IMR-90 (cell line): ENCODE measurements at regions not wholly inside any gene's neighbourhood (a gene's known extent, or its start where the extent isn't known, plus 50 kb on each side); places are given as distances from the start of the nearest gene placed in this dataset.

ENCODE experiments used
- ATAC-seq: fragments of 200-7000 bp; cut with Tn5 transposase; 2 replicates; pipeline ENCODE4 v1.9.1; 2020; ENCODE audit warnings: low read depth, mild to moderate bottlenecking, moderate library complexity
- BruUV-seq: library from RNA; stranded (reverse); fragments of 400-500 nt; replicated peaks from 2 replicates; lab custom pipeline; 2021; lab: Mats Ljungman, UMichigan
- CTCF ChIA-PET: fragments of 300-600 bp; formaldehyde crosslinking; extraction: SDS; loops from one replicate; lab custom pipeline; 2021; ENCODE audit warnings: antibody characterized with exemption; lab: Yijun Ruan, JAX
- POLR2A ChIA-PET: fragments of 300-600 bp; sonication (Branson Sonifier 250); formaldehyde crosslinking; loops from one replicate; lab custom pipeline; 2022; ENCODE audit warnings: antibody characterized with exemption; ENCODE audit not compliant: unreplicated experiment; lab: Charles Lee
- DNase-seq: peaks from one replicate; pipeline ENCODE4 v3.0.0; 2013
- H2AFZ ChIP-seq: replicated peaks from 2 replicates; pipeline ENCODE3; 2013; ENCODE audit warnings: low read length, mild to moderate bottlenecking; ENCODE audit not compliant: poor library complexity
- H2AK5ac ChIP-seq: 2 replicates; pipeline ENCODE4 v1.6.1; 2013; ENCODE audit warnings: low read depth, low read length, inconsistent platforms
- H2AK9ac ChIP-seq: replicated peaks from 2 replicates; pipeline ENCODE3; 2013; ENCODE audit warnings: mild to moderate bottlenecking, low read depth, low read length, moderate library complexity; ENCODE audit not compliant: poor library complexity
- H2BK120ac ChIP-seq: 2 replicates; pipeline ENCODE4 v1.6.1; 2013; ENCODE audit warnings: low read depth, low read length, inconsistent platforms
- H2BK15ac ChIP-seq: 3 replicates; pipeline ENCODE4 v1.6.1; 2013; ENCODE audit warnings: low read depth, low read length, inconsistent platforms
- H2BK20ac ChIP-seq: 2 replicates; pipeline ENCODE4 v1.6.1; 2013; ENCODE audit warnings: low read depth, mild to moderate bottlenecking, inconsistent platforms, low read length, moderate library complexity
- H2BK5ac ChIP-seq: 2 replicates; pipeline ENCODE4 v1.6.1; 2013; ENCODE audit warnings: mild to moderate bottlenecking, low read depth, low read length, inconsistent platforms; ENCODE audit not compliant: poor library complexity, severe bottlenecking
- H3K14ac ChIP-seq: replicated peaks from 2 replicates; pipeline ENCODE4 v1.6.1; 2013; ENCODE audit warnings: low read depth, low read length, inconsistent platforms
- H3K18ac ChIP-seq: 2 replicates; pipeline ENCODE4 v1.6.1; 2013; ENCODE audit warnings: low read depth, low read length, control low read depth
- H3K23ac ChIP-seq: 2 replicates; pipeline ENCODE4 v1.6.1; 2013; ENCODE audit warnings: low read depth, low read length, inconsistent platforms
- H3K27ac ChIP-seq: 2 replicates; pipeline ENCODE4 v1.5.1; 2013; ENCODE audit warnings: mild to moderate bottlenecking, control low read depth, low read length; ENCODE audit not compliant: insufficient read depth
- H3K27me3 ChIP-seq: 2 replicates; pipeline ENCODE4 v1.6.1; 2013; ENCODE audit warnings: low read length; ENCODE audit not compliant: control insufficient read depth, insufficient read depth
- H3K36me3 ChIP-seq: 2 replicates; pipeline ENCODE4 v1.6.1; 2013; ENCODE audit warnings: low read length, mixed read lengths; ENCODE audit not compliant: control insufficient read depth, insufficient read depth
- H3K4ac ChIP-seq: 2 replicates; pipeline ENCODE4 v1.6.1; 2013; ENCODE audit warnings: low read depth, low read length, inconsistent platforms
- H3K4me1 ChIP-seq: 2 replicates; pipeline ENCODE4 v1.6.1; 2013; ENCODE audit warnings: low read length, mixed read lengths; ENCODE audit not compliant: control insufficient read depth, insufficient read depth
- H3K4me2 ChIP-seq: 2 replicates; pipeline ENCODE4 v1.6.1; 2013; ENCODE audit warnings: low read depth, mild to moderate bottlenecking, control low read depth, low read length, moderate library complexity
- H3K4me3 ChIP-seq: 2 replicates; pipeline ENCODE4 v1.5.1; 2013; ENCODE audit warnings: low read depth, mild to moderate bottlenecking, control low read depth, low read length, moderate library complexity; ENCODE audit not compliant: insufficient read depth
- H3K56ac ChIP-seq: 2 replicates; pipeline ENCODE4 v1.6.1; 2013; ENCODE audit warnings: low read length, inconsistent platforms; ENCODE audit not compliant: insufficient read depth; ENCODE audit errors: extremely low read depth
- H3K79me1 ChIP-seq, 2 experiments: 2 replicates each; pipeline ENCODE4 v1.6.1; 2013; ENCODE audit warnings: low read length in 2 of 2, inconsistent platforms in 1 of 2, low read depth in 1 of 2
- H3K9ac ChIP-seq: 2 replicates; pipeline ENCODE4 v1.6.1; 2013; ENCODE audit warnings: low read depth, low read length, control low read depth
- H3K9me1 ChIP-seq: 2 replicates; pipeline ENCODE4 v1.6.1; 2013; ENCODE audit warnings: low read length, inconsistent platforms; ENCODE audit not compliant: insufficient read depth
- H3K9me3 ChIP-seq: 2 replicates; pipeline ENCODE4 v1.6.1; 2013; ENCODE audit warnings: low read length; ENCODE audit not compliant: control insufficient read depth, insufficient read depth
- H4K20me1 ChIP-seq: 2 replicates; pipeline ENCODE4 v1.6.1; 2013; ENCODE audit warnings: low read length, inconsistent platforms; ENCODE audit not compliant: insufficient read depth
- H4K5ac ChIP-seq: 2 replicates; pipeline ENCODE4 v1.6.1; 2013; ENCODE audit warnings: mild to moderate bottlenecking, low read depth, low read length, control low read depth
- H4K8ac ChIP-seq, 2 experiments: 2 replicates each; pipeline ENCODE4 v1.6.1; 2013; ENCODE audit warnings: low read depth in 2 of 2, low read length in 2 of 2, control low read depth in 1 of 2, inconsistent platforms in 1 of 2
- H4K91ac ChIP-seq: 2 replicates; pipeline ENCODE4 v1.6.1; 2013; ENCODE audit warnings: low read depth, low read length, inconsistent platforms; ENCODE audit not compliant: insufficient read depth
- BHLHE40 ChIP-seq: fragments of 150-350 bp; IDR thresholded peaks from 2 replicates; pipeline ENCODE4 v1.6.1; 2016; ENCODE audit warnings: mild to moderate bottlenecking, low read depth, low read length
- CEBPB ChIP-seq: IDR thresholded peaks from 2 replicates; pipeline ENCODE4 v1.6.1; 2012; ENCODE audit warnings: low read depth, low read length, improper control_type of control experiment
- MAFK ChIP-seq: IDR thresholded peaks from 2 replicates; pipeline ENCODE4 v1.6.1; 2012; ENCODE audit warnings: low read depth, low read length, improper control_type of control experiment
- MAZ ChIP-seq: IDR thresholded peaks from 2 replicates; pipeline ENCODE4 v1.6.1; 2012; ENCODE audit warnings: low read depth, mild to moderate bottlenecking, low read length, improper control_type of control experiment, moderate library complexity, borderline replicate concordance
- MXI1 ChIP-seq: IDR thresholded peaks from 2 replicates; pipeline ENCODE4 v1.6.1; 2012; ENCODE audit warnings: low read depth, mild to moderate bottlenecking, low read length, moderate library complexity, borderline replicate concordance
- NFE2L2 ChIP-seq: fragments of 150-350 bp; IDR thresholded peaks from 2 replicates; pipeline ENCODE4 v1.6.1; 2016; ENCODE audit warnings: low read depth, mild to moderate bottlenecking, low read length
- RAD21 ChIP-seq: IDR thresholded peaks from 2 replicates; pipeline ENCODE4 v1.6.1; 2012; ENCODE audit warnings: low read length, improper control_type of control experiment
- RFX5 ChIP-seq: IDR thresholded peaks from 2 replicates; pipeline ENCODE4 v1.8.0; 2012; ENCODE audit warnings: low read depth, mild to moderate bottlenecking, low read length, moderate library complexity
- SMC3 ChIP-seq: fragments of 150-350 bp; IDR thresholded peaks from 2 replicates; pipeline ENCODE4 v1.6.1; 2016; ENCODE audit warnings: low read depth, mild to moderate bottlenecking, antibody characterized with exemption, low read length, moderate library complexity
- WGBS, 2 experiments: methylation state at CpG; one replicate each; pipeline versions ENCODE4 v1.1.5 to v1.1.7; 2013; ENCODE audit warnings: missing lambda C conversion rate in 2 of 2; ENCODE audit not compliant: insufficient read length in 1 of 2; ENCODE audit errors: extremely low coverage in 2 of 2; 5-methylcytosine and 5-hydroxymethylcytosine counted together
- dilution Hi-C: fragments of 300-500 bp; cut with HindIII; formaldehyde crosslinking; loops from one replicate; pipeline ENCODE4 v1.14.3; 2018; ENCODE audit warnings: low sequenced_read_pairs; ENCODE audit not compliant: unreplicated experiment
- in situ Hi-C: fragments of 300-500 bp; cut with MboI; formaldehyde crosslinking; loops from 3 replicates; pipeline ENCODE4 v1.14.3; 2019; ENCODE audit warnings: low sequenced_read_pairs, inconsistent platforms, mixed read lengths
- intact Hi-C: fragments of 100-400 bp; cut with micrococcal nuclease; formaldehyde crosslinking; loops from 2 replicates; pipeline ENCODE4 v1.10.0; 2022
- TF ChIP-seq, protein P1 (sequence below): fragments of 150-350 bp; IDR thresholded peaks from 2 replicates; pipeline ENCODE4 v1.6.1; 2016; ENCODE audit warnings: low read depth, mild to moderate bottlenecking, low read length, moderate library complexity, borderline replicate concordance

DNA sequence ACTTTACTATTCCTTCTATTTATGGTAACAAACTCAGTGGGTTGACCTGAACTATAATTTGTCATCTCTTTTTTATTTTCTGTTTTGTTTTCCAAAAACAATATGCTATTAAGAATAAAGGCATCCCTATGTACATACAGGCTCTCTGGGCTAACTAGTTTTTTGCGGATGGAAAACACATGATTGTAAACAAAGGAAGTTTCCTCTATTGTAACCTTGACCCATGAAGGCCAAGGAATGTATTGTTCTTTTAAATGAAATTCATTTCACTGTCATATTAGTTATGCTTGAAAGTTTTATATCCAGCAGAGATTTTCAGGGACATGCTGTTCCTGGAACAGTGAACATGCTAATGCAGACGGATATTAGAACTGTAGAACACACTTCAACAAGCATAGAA is 705.0 kb upstream of the SEL1L start:
- Histone ChIP-seq H3K56ac (no peak overlapping the region), H4K8ac (no peak overlapping the region), H2AK9ac (no peak overlapping the region), H3K4me1 (no peaks in the 10 kb centered on the region), H4K5ac (no peak overlapping the region), H3K27ac (no peak overlapping the region), H2BK120ac (no peak overlapping the region), H3K4me3 (no peak overlapping the region), H3K18ac (no peak overlapping the region), H3K23ac (no peak overlapping the region), H4K20me1 (no peaks in the 10 kb centered on the region), H3K9me3 (peaks cover 2% of the 10 kb centered on the region; the same call in 1 of the 2 replicates), H2BK20ac (no peak overlapping the region), H3K79me1 (no peaks in the 10 kb centered on the region), H3K9me1 (no peaks in the 10 kb centered on the region), H3K36me3 (no peaks in the 10 kb centered on the region), H3K4ac (no peak overlapping the region), H2AK5ac (no peak overlapping the region), H2BK5ac (no peak overlapping the region), H3K9ac (no peak overlapping the region), H3K14ac (no peak overlapping the region), H2AFZ (no peak overlapping the region), H3K4me2 (no peak overlapping the region), H2BK15ac (no peak overlapping the region), H4K91ac (no peak overlapping the region), H3K27me3 (no peaks in the 10 kb centered on the region)
- in situ Hi-C loops (no loop called here), intact Hi-C loops (no loop called here), dilution Hi-C loops (no loop called here)
- WGBS, 2 experiments = no CpG with 5 or more reads among the region's 2 CpGs
- ChIA-PET CTCF (no interaction called here), POLR2A (no interaction called here)
- no TSS peak for BruUV-seq
- ATAC-seq (no peak), DNase-seq (no peak)
- TF ChIP-seq RFX5 (no peak), MAFK (no peak), CEBPB (no peak), SMC3 (no peak), RAD21 (no peak), MAZ (no peak), NFE2L2 (no peak), MXI1 (no peak), BHLHE40 (no peak)
- TF ChIP-seq, protein P1, sequence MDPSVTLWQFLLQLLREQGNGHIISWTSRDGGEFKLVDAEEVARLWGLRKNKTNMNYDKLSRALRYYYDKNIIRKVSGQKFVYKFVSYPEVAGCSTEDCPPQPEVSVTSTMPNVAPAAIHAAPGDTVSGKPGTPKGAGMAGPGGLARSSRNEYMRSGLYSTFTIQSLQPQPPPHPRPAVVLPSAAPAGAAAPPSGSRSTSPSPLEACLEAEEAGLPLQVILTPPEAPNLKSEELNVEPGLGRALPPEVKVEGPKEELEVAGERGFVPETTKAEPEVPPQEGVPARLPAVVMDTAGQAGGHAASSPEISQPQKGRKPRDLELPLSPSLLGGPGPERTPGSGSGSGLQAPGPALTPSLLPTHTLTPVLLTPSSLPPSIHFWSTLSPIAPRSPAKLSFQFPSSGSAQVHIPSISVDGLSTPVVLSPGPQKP = no peak
